IMR-90 (cell line): ENCODE measurements at regions not wholly inside any gene's neighbourhood (a gene's known extent, or its start where the extent isn't known, plus 50 kb on each side); places are given as distances from the start of the nearest gene placed in this dataset.

Experiments used
- ATAC-seq: fragments of 200-7000 bp; cut with Tn5 transposase; 2 replicates; pipeline ENCODE4 v1.9.1; 2020; ENCODE audit warnings: low read depth, mild to moderate bottlenecking, moderate library complexity
- BruUV-seq: library from RNA; stranded (reverse); fragments of 400-500 nt; replicated peaks from 2 replicates; lab custom pipeline; 2021; lab: Mats Ljungman, UMichigan
- CTCF ChIA-PET: fragments of 300-600 bp; formaldehyde crosslinking; extraction: SDS; loops from one replicate; lab custom pipeline; 2021; ENCODE audit warnings: antibody characterized with exemption; lab: Yijun Ruan, JAX
- POLR2A ChIA-PET: fragments of 300-600 bp; sonication (Branson Sonifier 250); formaldehyde crosslinking; loops from one replicate; lab custom pipeline; 2022; ENCODE audit warnings: antibody characterized with exemption; ENCODE audit not compliant: unreplicated experiment; lab: Charles Lee
- DNase-seq: peaks from one replicate; pipeline ENCODE4 v3.0.0; 2013
- H2AFZ ChIP-seq: replicated peaks from 2 replicates; pipeline ENCODE3; 2013; ENCODE audit warnings: low read length, mild to moderate bottlenecking; ENCODE audit not compliant: poor library complexity
- H2AK5ac ChIP-seq: 2 replicates; pipeline ENCODE4 v1.6.1; 2013; ENCODE audit warnings: low read depth, low read length, inconsistent platforms
- H2AK9ac ChIP-seq: replicated peaks from 2 replicates; pipeline ENCODE3; 2013; ENCODE audit warnings: mild to moderate bottlenecking, low read depth, low read length, moderate library complexity; ENCODE audit not compliant: poor library complexity
- H2BK120ac ChIP-seq: 2 replicates; pipeline ENCODE4 v1.6.1; 2013; ENCODE audit warnings: low read depth, low read length, inconsistent platforms
- H2BK15ac ChIP-seq: 3 replicates; pipeline ENCODE4 v1.6.1; 2013; ENCODE audit warnings: low read depth, low read length, inconsistent platforms
- H2BK20ac ChIP-seq: 2 replicates; pipeline ENCODE4 v1.6.1; 2013; ENCODE audit warnings: low read depth, mild to moderate bottlenecking, inconsistent platforms, low read length, moderate library complexity
- H2BK5ac ChIP-seq: 2 replicates; pipeline ENCODE4 v1.6.1; 2013; ENCODE audit warnings: mild to moderate bottlenecking, low read depth, low read length, inconsistent platforms; ENCODE audit not compliant: poor library complexity, severe bottlenecking
- H3K14ac ChIP-seq: replicated peaks from 2 replicates; pipeline ENCODE4 v1.6.1; 2013; ENCODE audit warnings: low read depth, low read length, inconsistent platforms
- H3K18ac ChIP-seq: 2 replicates; pipeline ENCODE4 v1.6.1; 2013; ENCODE audit warnings: low read depth, low read length, control low read depth
- H3K23ac ChIP-seq: 2 replicates; pipeline ENCODE4 v1.6.1; 2013; ENCODE audit warnings: low read depth, low read length, inconsistent platforms
- H3K27ac ChIP-seq: 2 replicates; pipeline ENCODE4 v1.5.1; 2013; ENCODE audit warnings: mild to moderate bottlenecking, control low read depth, low read length; ENCODE audit not compliant: insufficient read depth
- H3K27me3 ChIP-seq: 2 replicates; pipeline ENCODE4 v1.6.1; 2013; ENCODE audit warnings: low read length; ENCODE audit not compliant: control insufficient read depth, insufficient read depth
- H3K36me3 ChIP-seq: 2 replicates; pipeline ENCODE4 v1.6.1; 2013; ENCODE audit warnings: low read length, mixed read lengths; ENCODE audit not compliant: control insufficient read depth, insufficient read depth
- H3K4ac ChIP-seq: 2 replicates; pipeline ENCODE4 v1.6.1; 2013; ENCODE audit warnings: low read depth, low read length, inconsistent platforms
- H3K4me1 ChIP-seq: 2 replicates; pipeline ENCODE4 v1.6.1; 2013; ENCODE audit warnings: low read length, mixed read lengths; ENCODE audit not compliant: control insufficient read depth, insufficient read depth
- H3K4me2 ChIP-seq: 2 replicates; pipeline ENCODE4 v1.6.1; 2013; ENCODE audit warnings: low read depth, mild to moderate bottlenecking, control low read depth, low read length, moderate library complexity
- H3K4me3 ChIP-seq: 2 replicates; pipeline ENCODE4 v1.5.1; 2013; ENCODE audit warnings: low read depth, mild to moderate bottlenecking, control low read depth, low read length, moderate library complexity; ENCODE audit not compliant: insufficient read depth
- H3K56ac ChIP-seq: 2 replicates; pipeline ENCODE4 v1.6.1; 2013; ENCODE audit warnings: low read length, inconsistent platforms; ENCODE audit not compliant: insufficient read depth; ENCODE audit errors: extremely low read depth
- H3K79me1 ChIP-seq, 2 experiments: 2 replicates each; pipeline ENCODE4 v1.6.1; 2013; ENCODE audit warnings: low read length in 2 of 2, inconsistent platforms in 1 of 2, low read depth in 1 of 2
- H3K9ac ChIP-seq: 2 replicates; pipeline ENCODE4 v1.6.1; 2013; ENCODE audit warnings: low read depth, low read length, control low read depth
- H3K9me1 ChIP-seq: 2 replicates; pipeline ENCODE4 v1.6.1; 2013; ENCODE audit warnings: low read length, inconsistent platforms; ENCODE audit not compliant: insufficient read depth
- H3K9me3 ChIP-seq: 2 replicates; pipeline ENCODE4 v1.6.1; 2013; ENCODE audit warnings: low read length; ENCODE audit not compliant: control insufficient read depth, insufficient read depth
- H4K20me1 ChIP-seq: 2 replicates; pipeline ENCODE4 v1.6.1; 2013; ENCODE audit warnings: low read length, inconsistent platforms; ENCODE audit not compliant: insufficient read depth
- H4K5ac ChIP-seq: 2 replicates; pipeline ENCODE4 v1.6.1; 2013; ENCODE audit warnings: mild to moderate bottlenecking, low read depth, low read length, control low read depth
- H4K8ac ChIP-seq, 2 experiments: 2 replicates each; pipeline ENCODE4 v1.6.1; 2013; ENCODE audit warnings: low read depth in 2 of 2, low read length in 2 of 2, control low read depth in 1 of 2, inconsistent platforms in 1 of 2
- H4K91ac ChIP-seq: 2 replicates; pipeline ENCODE4 v1.6.1; 2013; ENCODE audit warnings: low read depth, low read length, inconsistent platforms; ENCODE audit not compliant: insufficient read depth
- FOS ChIP-seq: fragments of 150-350 bp; IDR thresholded peaks from 2 replicates; pipeline ENCODE4 v1.6.1; 2016; ENCODE audit warnings: low read depth, low read length
- WGBS, 2 experiments: methylation state at CpG; one replicate each; pipeline versions ENCODE4 v1.1.5 to v1.1.7; 2013; ENCODE audit warnings: missing lambda C conversion rate in 2 of 2; ENCODE audit not compliant: insufficient read length in 1 of 2; ENCODE audit errors: extremely low coverage in 2 of 2; 5-methylcytosine and 5-hydroxymethylcytosine counted together
- dilution Hi-C: fragments of 300-500 bp; cut with HindIII; formaldehyde crosslinking; loops from one replicate; pipeline ENCODE4 v1.14.3; 2018; ENCODE audit warnings: low sequenced_read_pairs; ENCODE audit not compliant: unreplicated experiment
- in situ Hi-C: fragments of 300-500 bp; cut with MboI; formaldehyde crosslinking; loops from 3 replicates; pipeline ENCODE4 v1.14.3; 2019; ENCODE audit warnings: low sequenced_read_pairs, inconsistent platforms, mixed read lengths
- intact Hi-C: fragments of 100-400 bp; cut with micrococcal nuclease; formaldehyde crosslinking; loops from 2 replicates; pipeline ENCODE4 v1.10.0; 2022

- Histone ChIP-seq H4K5ac (peak overlapping the region; percentile 64; the same call in 1 of the 2 replicates), H3K18ac (peak overlapping the region; percentile 86; the same call in 1 of the 2 replicates), H3K14ac (0 out of 2 replicates have a peak overlapping the region, but pooled peaks have one; percentile 39), H3K9me1 (no peaks in the 10 kb centered on the region), H4K20me1 (no peaks in the 10 kb centered on the region), H3K9ac (no peak overlapping the region), H2BK20ac (peak overlapping the region; percentile 99; the same call in 1 of the 2 replicates), H2AK5ac (no peak overlapping the region), H3K4me1 (peaks cover 7% of the 10 kb centered on the region), H3K27me3 (no peaks in the 10 kb centered on the region), H3K4me2 (peak overlapping the region; percentile 39; the same call in 1 of the 2 replicates), H3K4me3 (no peak overlapping the region), H2BK5ac (peak overlapping the region; percentile 80), H4K91ac (peak overlapping the region; percentile 91), H2BK15ac (peak overlapping the region; percentile 65; the same call in 1 of the 3 replicates), H3K56ac (peak overlapping the region; percentile 45; the same call in 1 of the 2 replicates), H3K36me3 (no peaks in the 10 kb centered on the region), H2AFZ (no peak overlapping the region), H3K23ac (peak overlapping the region; percentile 63; the same call in 1 of the 2 replicates), H2AK9ac (no peak overlapping the region), H3K9me3 (no peaks in the 10 kb centered on the region; the same call in 1 of the 2 replicates), H3K4ac (peak overlapping the region; percentile 89; the same call in 1 of the 2 replicates), H4K8ac (peak overlapping the region; percentile 76 to 89; a peak in 3 of 4 replicates), H3K79me1 (no peaks in the 10 kb centered on the region), H3K27ac (peak overlapping the region; percentile 46; the same call in 1 of the 2 replicates), H2BK120ac (peak overlapping the region; percentile 93)
- in situ Hi-C loops = no loop called here
- no CpG with 5 or more reads among the region's 4 CpGs for WGBS, 2 experiments
- no peak for TF ChIP-seq FOS
- dilution Hi-C loops = no loop called here
- POLR2A ChIA-PET = no interaction called here
- intact Hi-C loops = loop anchor here (10.0 kb wide), 1 partner anchor 112 kb away; no protein-coding TSS in a partner anchor
- no TSS peak for BruUV-seq
- ATAC-seq (peak; percentile 77), DNase-seq (peak; percentile 81)
- CTCF ChIA-PET = no interaction called here
Measured at GRCh38 chr4:14096396-14096965, 469.0 kb upstream of the BOD1L1 start.
